ENCODE measurements at regions not wholly inside any gene's neighbourhood (a gene's known extent, or its start where the extent isn't known, plus 50 kb on each side); places are given as distances from the start of the nearest gene placed in this dataset.

- TF ChIP-seq CTCF (IDR thresholded peaks at IDR 0.05) (no peak), POLR2A (IDR thresholded peaks at IDR 0.05) (no peak)
These were observed 60.1 kb upstream of the GTSF1L start for GRCh38 chr20:43786885-43787284.

Measured in right lobe of liver (tissue), 4 donors.